ENCODE measurements at regions not wholly inside any gene's neighbourhood (a gene's known extent, or its start where the extent isn't known, plus 50 kb on each side); places are given as distances from the start of the nearest gene placed in this dataset.
A peak's percentile ranks its signal among the peaks of the same experiment; 100 is the strongest.

DNA sequence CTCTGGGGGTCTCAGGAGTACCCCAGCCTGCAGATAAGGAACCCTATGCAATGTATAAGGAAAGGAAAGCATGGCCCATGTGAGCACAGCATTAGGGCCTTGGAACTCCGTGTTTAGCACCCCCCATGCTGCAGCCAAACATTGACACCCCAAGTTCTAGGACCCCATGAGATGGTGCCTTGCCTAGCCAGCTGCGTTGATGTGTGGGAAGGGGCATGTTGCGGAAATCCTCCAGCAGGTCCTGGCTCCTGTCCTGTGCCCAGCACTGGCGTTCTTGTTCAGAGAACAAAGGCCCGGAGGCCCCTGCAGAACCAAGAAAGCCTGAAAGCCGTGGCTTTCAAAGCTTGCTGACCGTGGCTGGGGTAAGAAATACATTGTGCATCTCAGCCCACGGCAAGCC is 99.4 kb upstream of the DIO3 start:
- Mint-ChIP-seq H3K9me3 (ENCODE audit: low read depth) (no peaks in the 10 kb centered on the region), H3K4me1 (ENCODE audit: low read depth) (peaks cover 14% of the 10 kb centered on the region), H3K36me3 (ENCODE audit: insufficient read depth) (no peaks in the 10 kb centered on the region), H3K27ac (no peak overlapping the region), H3K27me3 (peaks cover 36% of the 10 kb centered on the region), H3K4me3 (ENCODE audit: low read depth) (no peak overlapping the region)
- peak; percentile 6 for DNase-seq (ENCODE audit: low spot score, unreplicated experiment)
- TF ChIP-seq, protein P1, sequence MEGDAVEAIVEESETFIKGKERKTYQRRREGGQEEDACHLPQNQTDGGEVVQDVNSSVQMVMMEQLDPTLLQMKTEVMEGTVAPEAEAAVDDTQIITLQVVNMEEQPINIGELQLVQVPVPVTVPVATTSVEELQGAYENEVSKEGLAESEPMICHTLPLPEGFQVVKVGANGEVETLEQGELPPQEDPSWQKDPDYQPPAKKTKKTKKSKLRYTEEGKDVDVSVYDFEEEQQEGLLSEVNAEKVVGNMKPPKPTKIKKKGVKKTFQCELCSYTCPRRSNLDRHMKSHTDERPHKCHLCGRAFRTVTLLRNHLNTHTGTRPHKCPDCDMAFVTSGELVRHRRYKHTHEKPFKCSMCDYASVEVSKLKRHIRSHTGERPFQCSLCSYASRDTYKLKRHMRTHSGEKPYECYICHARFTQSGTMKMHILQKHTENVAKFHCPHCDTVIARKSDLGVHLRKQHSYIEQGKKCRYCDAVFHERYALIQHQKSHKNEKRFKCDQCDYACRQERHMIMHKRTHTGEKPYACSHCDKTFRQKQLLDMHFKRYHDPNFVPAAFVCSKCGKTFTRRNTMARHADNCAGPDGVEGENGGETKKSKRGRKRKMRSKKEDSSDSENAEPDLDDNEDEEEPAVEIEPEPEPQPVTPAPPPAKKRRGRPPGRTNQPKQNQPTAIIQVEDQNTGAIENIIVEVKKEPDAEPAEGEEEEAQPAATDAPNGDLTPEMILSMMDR (IDR thresholded peaks at IDR 0.05; ENCODE audit: unreplicated experiment), result no peak

DNA sequence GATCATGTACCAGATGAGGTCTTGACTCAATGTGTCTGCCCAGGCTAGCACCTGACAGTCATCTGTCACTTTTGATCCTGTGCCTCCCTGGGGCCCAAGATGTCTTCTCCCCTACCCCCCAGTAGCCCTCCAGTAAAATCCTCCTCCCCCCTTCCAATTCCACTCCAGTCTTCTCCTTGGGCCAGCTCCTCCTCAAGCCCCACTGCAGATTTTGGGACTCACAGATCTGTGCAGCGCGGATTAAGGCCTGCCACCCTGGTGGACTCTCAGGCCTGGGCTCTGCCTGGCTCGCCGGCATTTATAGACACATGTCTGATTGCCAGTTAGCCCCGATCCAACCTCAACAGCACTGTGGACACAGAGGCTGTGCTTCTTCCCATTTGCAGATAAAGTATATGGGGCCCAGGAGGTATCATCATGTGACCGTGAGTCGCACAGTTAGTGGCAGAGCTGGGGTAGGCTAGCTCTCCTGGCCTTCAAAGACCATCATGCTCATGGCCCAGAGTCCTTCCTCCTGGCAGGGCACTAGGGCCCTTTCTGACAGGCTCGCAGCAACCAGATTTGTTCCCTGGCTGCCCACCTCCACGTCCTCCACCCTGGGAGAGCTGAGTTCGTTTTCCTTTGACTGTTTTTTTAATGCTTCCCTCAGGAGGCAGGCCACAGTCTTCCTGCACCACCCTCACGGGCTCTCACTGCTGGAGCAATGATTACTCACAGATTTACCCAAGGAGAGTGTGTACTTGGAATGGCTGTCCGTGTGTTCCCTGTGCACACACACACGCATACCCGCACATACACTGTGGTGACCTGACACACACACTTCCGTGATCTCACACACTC is 98.3 kb upstream of the DIO3 start:
- Mint-ChIP-seq H3K4me3 (ENCODE audit: low read depth) (no peak overlapping the region), H3K9me3 (ENCODE audit: low read depth) (no peaks in the 10 kb centered on the region), H3K27me3 (peaks cover 37% of the 10 kb centered on the region), H3K36me3 (ENCODE audit: insufficient read depth) (no peaks in the 10 kb centered on the region), H3K4me1 (ENCODE audit: low read depth) (peaks cover 13% of the 10 kb centered on the region), H3K27ac (no peak overlapping the region)
- peak; percentile 5 for DNase-seq (ENCODE audit: low spot score, unreplicated experiment)
- TF ChIP-seq, protein P1 (IDR thresholded peaks at IDR 0.05; ENCODE audit: unreplicated experiment), result no peak

DNA sequence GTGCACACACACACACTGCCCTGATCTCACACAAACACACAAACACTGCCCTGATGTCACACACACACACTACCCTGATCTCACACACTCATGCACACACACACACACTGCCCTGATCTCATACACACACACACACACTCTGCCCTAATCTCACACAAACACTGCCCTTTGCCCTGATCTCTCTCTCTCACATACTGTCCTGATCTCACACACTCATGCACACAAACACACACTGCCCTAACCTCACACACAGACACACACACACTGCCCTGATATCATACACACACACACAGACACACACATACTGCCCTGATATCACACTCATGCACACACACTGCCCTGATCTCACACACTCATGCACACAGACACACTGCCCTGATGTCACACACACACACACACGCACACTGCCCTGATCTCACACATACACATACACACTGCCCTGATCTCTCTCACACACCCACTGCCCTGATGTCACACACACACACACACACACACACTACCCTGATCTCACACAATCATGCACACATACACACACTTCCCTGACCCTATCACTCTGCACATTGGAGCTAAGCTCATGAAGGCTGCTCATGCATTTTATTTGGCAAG is 97.6 kb upstream of the DIO3 start:
- TF ChIP-seq, protein P1 (IDR thresholded peaks at IDR 0.05; ENCODE audit: unreplicated experiment), result no peak
- DNase-seq (ENCODE audit: low spot score, unreplicated experiment), result peak; percentile 5
- no peak overlapping the region for H3K4me3 Mint-ChIP-seq (ENCODE audit: low read depth)
- H3K9me3 Mint-ChIP-seq (ENCODE audit: low read depth), result no peaks in the 10 kb centered on the region
- no peak overlapping the region for H3K27ac Mint-ChIP-seq
- H3K27me3 Mint-ChIP-seq, result peaks cover 37% of the 10 kb centered on the region
- peaks cover 13% of the 10 kb centered on the region for H3K4me1 Mint-ChIP-seq (ENCODE audit: low read depth)
- no peaks in the 10 kb centered on the region for H3K36me3 Mint-ChIP-seq (ENCODE audit: insufficient read depth)

DNA sequence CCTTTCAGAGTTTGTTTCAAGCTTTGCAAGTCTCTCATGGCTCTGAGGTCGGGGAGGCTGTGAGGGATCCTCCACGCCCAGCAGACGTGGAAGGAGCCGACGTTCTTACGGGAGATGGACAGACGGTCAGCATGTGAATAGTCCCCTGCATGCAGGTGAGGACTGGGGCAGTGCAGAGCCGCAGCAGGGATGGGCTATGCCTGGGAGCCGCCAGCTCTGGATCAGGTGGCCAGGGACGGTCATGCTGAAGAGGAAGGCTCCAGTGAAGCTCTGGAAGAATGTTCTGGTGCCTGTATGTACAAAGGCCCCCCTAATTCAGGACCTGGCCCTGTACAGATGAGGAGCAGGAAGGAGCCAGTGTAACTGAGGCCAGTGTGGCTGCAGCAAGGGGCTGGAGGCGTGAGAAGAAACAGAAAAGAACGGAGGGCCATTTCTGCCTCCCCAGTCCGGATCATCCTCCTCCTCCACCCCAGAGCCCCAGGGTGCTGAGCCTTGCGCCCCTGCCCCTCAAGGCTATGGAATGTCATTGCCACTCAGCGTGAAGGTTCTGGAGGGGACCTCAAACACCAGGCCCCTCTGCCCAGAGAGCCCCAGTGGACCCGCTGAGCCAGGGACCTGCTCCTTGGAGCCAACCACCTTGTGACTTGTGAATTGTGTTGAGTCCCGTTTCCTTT is 96.8 kb upstream of the DIO3 start:
- TF ChIP-seq, protein P1 (IDR thresholded peaks at IDR 0.05; ENCODE audit: unreplicated experiment), result no peak
- no peaks in the 10 kb centered on the region for H3K36me3 Mint-ChIP-seq (ENCODE audit: insufficient read depth)
- peak; percentile 9 for DNase-seq (ENCODE audit: low spot score, unreplicated experiment)
- H3K9me3 Mint-ChIP-seq (ENCODE audit: low read depth), result no peaks in the 10 kb centered on the region
- H3K27me3 Mint-ChIP-seq, result peaks cover 33% of the 10 kb centered on the region
- no peak overlapping the region for H3K4me3 Mint-ChIP-seq (ENCODE audit: low read depth)
- no peak overlapping the region for H3K27ac Mint-ChIP-seq
- peaks cover 11% of the 10 kb centered on the region for H3K4me1 Mint-ChIP-seq (ENCODE audit: low read depth)

DNA sequence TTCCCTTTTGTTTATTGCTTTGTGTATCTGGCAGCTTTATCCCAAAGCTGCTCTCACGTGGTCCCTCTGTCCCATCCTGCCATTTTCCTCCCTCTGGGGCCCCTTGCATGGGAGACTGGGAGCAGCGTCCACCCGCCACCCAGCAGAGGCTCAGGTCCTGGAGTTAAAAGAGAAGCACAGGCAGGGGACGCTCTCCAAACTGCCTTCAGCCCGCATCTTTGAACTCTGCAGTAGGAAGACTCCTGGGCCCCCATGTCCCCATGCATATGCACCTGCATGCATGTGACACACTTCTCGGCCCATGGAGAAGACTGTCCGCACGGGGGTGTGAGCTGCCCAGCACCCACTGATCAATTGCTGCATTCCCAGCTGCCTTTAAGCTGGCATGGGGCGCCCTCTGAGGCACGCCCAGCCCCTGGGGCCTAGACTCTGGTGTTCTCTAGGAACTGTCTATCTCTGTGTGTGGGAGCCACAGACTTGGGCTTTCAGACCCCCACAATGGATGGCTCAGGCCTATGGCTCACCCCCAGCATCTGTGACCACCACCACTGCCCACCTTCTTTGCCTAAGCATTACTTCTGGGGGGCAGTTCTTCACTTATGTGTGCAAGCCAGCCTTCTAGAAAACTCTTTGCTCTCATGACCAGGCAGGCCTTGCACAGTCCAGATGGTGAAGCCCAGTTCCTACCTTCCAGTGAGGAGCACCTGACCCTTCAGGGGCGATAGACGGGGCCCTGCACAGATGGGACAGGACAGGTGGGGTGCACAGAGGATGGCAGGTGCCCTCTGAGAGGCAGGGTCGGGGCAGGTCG is 96.1 kb upstream of the DIO3 start:
- TF ChIP-seq, protein P1 (IDR thresholded peaks at IDR 0.05; ENCODE audit: unreplicated experiment), result no peak
- Mint-ChIP-seq H3K27ac (no peak overlapping the region), H3K27me3 (peaks cover 29% of the 10 kb centered on the region), H3K36me3 (ENCODE audit: insufficient read depth) (no peaks in the 10 kb centered on the region), H3K4me1 (ENCODE audit: low read depth) (peaks cover 11% of the 10 kb centered on the region), H3K4me3 (ENCODE audit: low read depth) (no peak overlapping the region), H3K9me3 (ENCODE audit: low read depth) (no peaks in the 10 kb centered on the region)
- peak; percentile 6 for DNase-seq (ENCODE audit: low spot score, unreplicated experiment)

All from progenitor cell of endocrine pancreas (in vitro differentiated cells).